Karpas-422 (cell line): ENCODE measurements at regions not wholly inside any gene's neighbourhood (a gene's known extent, or its start where the extent isn't known, plus 50 kb on each side); places are given as distances from the start of the nearest gene placed in this dataset.

Experiments used
- DNase-seq: peaks from one replicate; pipeline ENCODE4 v3.0.0-alpha.2; 2015
- H2AFZ ChIP-seq: fragments of 200-600 bp; sonication (generic); 2 replicates; pipeline ENCODE4 v1.6.1; 2014; ENCODE audit warnings: antibody characterized with exemption, low read length, mixed read lengths
- H3K27ac ChIP-seq: fragments of 200-600 bp; sonication (generic); 2 replicates; pipeline ENCODE4 v1.5.1; 2014; ENCODE audit warnings: mild to moderate bottlenecking, low read length, moderate library complexity
- H3K27me3 ChIP-seq: fragments of 200-600 bp; sonication (generic); 2 replicates; pipeline ENCODE4 v1.6.1; 2014; ENCODE audit warnings: low read length, mixed read lengths
- H3K36me3 ChIP-seq: fragments of 200-600 bp; sonication (generic); 2 replicates; pipeline ENCODE4 v1.6.1; 2014; ENCODE audit warnings: low read length, mixed read lengths; ENCODE audit not compliant: insufficient read depth
- H3K4me1 ChIP-seq: fragments of 200-600 bp; sonication (generic); 2 replicates; pipeline ENCODE4 v1.6.1; 2014; ENCODE audit warnings: mild to moderate bottlenecking, low read length, mixed read lengths
- H3K4me2 ChIP-seq: fragments of 200-600 bp; sonication (generic); 2 replicates; pipeline ENCODE4 v1.6.1; 2014; ENCODE audit warnings: low read length, low read depth, mild to moderate bottlenecking; ENCODE audit not compliant: poor library complexity, severe bottlenecking
- H3K4me3 ChIP-seq: fragments of 200-600 bp; sonication (generic); 2 replicates; pipeline ENCODE4 v1.5.1; 2014; ENCODE audit warnings: mild to moderate bottlenecking, antibody characterized with exemption, low read length, mixed read lengths
- H3K79me2 ChIP-seq: fragments of 200-600 bp; sonication (generic); 2 replicates; pipeline ENCODE4 v1.6.1; 2014; ENCODE audit warnings: mild to moderate bottlenecking, low read length, mixed read lengths
- H3K9ac ChIP-seq: fragments of 200-600 bp; sonication (generic); 2 replicates; pipeline ENCODE4 v1.6.0; 2014; ENCODE audit warnings: low read length
- H3K9me2 ChIP-seq: fragments of 200-600 bp; sonication (generic), shearing (Covaris generic); replicated peaks from 2 replicates; pipeline ENCODE4 v1.6.0; 2014; ENCODE audit warnings: mild to moderate bottlenecking, low read length, moderate library complexity; ENCODE audit not compliant: insufficient read depth
- H3K9me3 ChIP-seq: fragments of 300-700, 200-600 bp; sonication (generic); 2 replicates; pipeline ENCODE4 v1.6.1; 2014; ENCODE audit warnings: low read length, mixed read lengths
- H4K20me1 ChIP-seq: fragments of 200-600 bp; sonication (generic); 2 replicates; pipeline ENCODE4 v1.6.1; 2014; ENCODE audit warnings: mild to moderate bottlenecking, antibody characterized with exemption, low read length, low read depth; ENCODE audit not compliant: insufficient read depth

- Histone ChIP-seq H3K27me3 (no peaks in the 10 kb centered on the region), H3K4me3 (no peak overlapping the region)
- no peak for DNase-seq
Observed at GRCh38 chr6:119874381-119874780, 524.8 kb upstream of the MAN1A1 start.

GRCh38 chr6:119873107-119873506 lies 523.5 kb upstream of the MAN1A1 start:
- Histone ChIP-seq H3K9me2 (no peaks in the 10 kb centered on the region), H3K79me2 (no peaks in the 10 kb centered on the region), H3K27ac (no peak overlapping the region), H3K4me2 (no peak overlapping the region), H3K9me3 (no peaks in the 10 kb centered on the region), H3K4me3 (no peak overlapping the region), H3K4me1 (no peaks in the 10 kb centered on the region), H3K36me3 (no peaks in the 10 kb centered on the region), H4K20me1 (no peaks in the 10 kb centered on the region), H3K9ac (no peak overlapping the region), H2AFZ (no peak overlapping the region), H3K27me3 (no peaks in the 10 kb centered on the region)
- DNase-seq = no peak

More at GRCh38 chr6:119874381-119874780, 524.8 kb upstream of the MAN1A1 start:
- no peaks in the 10 kb centered on the region for H3K9me2 ChIP-seq
- no peak overlapping the region for H2AFZ ChIP-seq
- H3K36me3 ChIP-seq = no peaks in the 10 kb centered on the region
- no peak overlapping the region for H3K4me2 ChIP-seq
- no peak overlapping the region for H3K27ac ChIP-seq
- H3K4me1 ChIP-seq = no peaks in the 10 kb centered on the region
- no peak overlapping the region for H3K9ac ChIP-seq
- H3K9me3 ChIP-seq = no peaks in the 10 kb centered on the region
- no peaks in the 10 kb centered on the region for H4K20me1 ChIP-seq
- H3K79me2 ChIP-seq = no peaks in the 10 kb centered on the region

GRCh38 chr6:119871520-119871919 lies 522.0 kb upstream of the MAN1A1 start:
- no peak overlapping the region for H2AFZ ChIP-seq
- DNase-seq = no peak
- no peaks in the 10 kb centered on the region for H3K36me3 ChIP-seq
- H3K9me2 ChIP-seq = no peaks in the 10 kb centered on the region
- H3K27ac ChIP-seq = no peak overlapping the region
- no peak overlapping the region for H3K4me2 ChIP-seq
- no peaks in the 10 kb centered on the region for H3K27me3 ChIP-seq
- H3K9me3 ChIP-seq = no peaks in the 10 kb centered on the region
- no peak overlapping the region for H3K4me3 ChIP-seq
- H3K4me1 ChIP-seq = no peaks in the 10 kb centered on the region
- H3K79me2 ChIP-seq = no peaks in the 10 kb centered on the region
- no peak overlapping the region for H3K9ac ChIP-seq
- H4K20me1 ChIP-seq = no peaks in the 10 kb centered on the region

GRCh38 chr6:119865466-119866350 lies 516.1 kb upstream of the MAN1A1 start:
- no peaks in the 10 kb centered on the region for H3K9me3 ChIP-seq
- no peak for DNase-seq

GRCh38 chr6:119862719-119863118 lies 513.2 kb upstream of the MAN1A1 start:
- no peak overlapping the region for H3K4me3 ChIP-seq
- no peaks in the 10 kb centered on the region for H3K9me3 ChIP-seq
- no peaks in the 10 kb centered on the region for H3K36me3 ChIP-seq
- no peaks in the 10 kb centered on the region for H4K20me1 ChIP-seq
- H3K27me3 ChIP-seq = no peaks in the 10 kb centered on the region
- no peak overlapping the region for H2AFZ ChIP-seq
- no peaks in the 10 kb centered on the region for H3K4me1 ChIP-seq
- no peaks in the 10 kb centered on the region for H3K9me2 ChIP-seq
- no peak overlapping the region for H3K9ac ChIP-seq
- no peak overlapping the region for H3K27ac ChIP-seq
- H3K79me2 ChIP-seq = no peaks in the 10 kb centered on the region
- no peak overlapping the region for H3K4me2 ChIP-seq
- no peak for DNase-seq

More at GRCh38 chr6:119865466-119866350, 516.1 kb upstream of the MAN1A1 start:
- H3K36me3 ChIP-seq = no peaks in the 10 kb centered on the region
- no peak overlapping the region for H3K4me3 ChIP-seq
- no peak overlapping the region for H3K4me2 ChIP-seq
- no peaks in the 10 kb centered on the region for H4K20me1 ChIP-seq
- no peaks in the 10 kb centered on the region for H3K79me2 ChIP-seq
- no peak overlapping the region for H3K9ac ChIP-seq
- H3K4me1 ChIP-seq = no peaks in the 10 kb centered on the region
- H3K27me3 ChIP-seq = no peaks in the 10 kb centered on the region
- no peak overlapping the region for H2AFZ ChIP-seq
- H3K9me2 ChIP-seq = no peaks in the 10 kb centered on the region
- no peak overlapping the region for H3K27ac ChIP-seq

- Histone ChIP-seq H3K4me2 (no peak overlapping the region), H3K4me1 (no peaks in the 10 kb centered on the region), H3K9me3 (no peaks in the 10 kb centered on the region), H3K79me2 (no peaks in the 10 kb centered on the region), H2AFZ (no peak overlapping the region), H3K36me3 (no peaks in the 10 kb centered on the region), H3K9me2 (no peaks in the 10 kb centered on the region), H3K4me3 (no peak overlapping the region), H3K27me3 (no peaks in the 10 kb centered on the region), H3K9ac (no peak overlapping the region), H3K27ac (no peak overlapping the region), H4K20me1 (no peaks in the 10 kb centered on the region)
- no peak for DNase-seq
Observed at GRCh38 chr6:119858901-119859300, 509.3 kb upstream of the MAN1A1 start.

GRCh38 chr6:119856136-119856535 lies 506.6 kb upstream of the MAN1A1 start:
- H2AFZ ChIP-seq = no peak overlapping the region
- no peak overlapping the region for H3K4me3 ChIP-seq
- H3K27me3 ChIP-seq = no peaks in the 10 kb centered on the region
- no peaks in the 10 kb centered on the region for H3K79me2 ChIP-seq
- H3K4me1 ChIP-seq = no peaks in the 10 kb centered on the region
- H3K9me2 ChIP-seq = no peaks in the 10 kb centered on the region
- no peak overlapping the region for H3K27ac ChIP-seq
- H4K20me1 ChIP-seq = no peaks in the 10 kb centered on the region
- H3K9ac ChIP-seq = no peak overlapping the region
- DNase-seq = no peak
- no peaks in the 10 kb centered on the region for H3K9me3 ChIP-seq
- H3K36me3 ChIP-seq = no peaks in the 10 kb centered on the region
- H3K4me2 ChIP-seq = no peak overlapping the region

GRCh38 chr6:119848696-119849095 lies 499.1 kb upstream of the MAN1A1 start:
- H3K4me3 ChIP-seq = no peak overlapping the region
- H3K9me3 ChIP-seq = no peaks in the 10 kb centered on the region
- no peak overlapping the region for H3K9ac ChIP-seq
- DNase-seq = no peak
- H3K36me3 ChIP-seq = no peaks in the 10 kb centered on the region
- H2AFZ ChIP-seq = no peak overlapping the region
- no peaks in the 10 kb centered on the region for H3K4me1 ChIP-seq
- H4K20me1 ChIP-seq = no peaks in the 10 kb centered on the region
- no peaks in the 10 kb centered on the region for H3K27me3 ChIP-seq
- H3K9me2 ChIP-seq = no peaks in the 10 kb centered on the region
- no peaks in the 10 kb centered on the region for H3K79me2 ChIP-seq
- no peak overlapping the region for H3K27ac ChIP-seq
- no peak overlapping the region for H3K4me2 ChIP-seq
